Ovary (tissue), 3 donors: ENCODE measurements at regions not wholly inside any gene's neighbourhood (a gene's known extent, or its start where the extent isn't known, plus 50 kb on each side); places are given as distances from the start of the nearest gene placed in this dataset.

Experiments used
- EP300 ChIP-seq: sonication (generic); formaldehyde crosslinking; IDR thresholded peaks from one replicate; pipeline ENCODE4 v1.6.1; 2017; ENCODE audit warnings: antibody characterized with exemption
- TF ChIP-seq, protein P1 (sequence below), 3 donors: fragments of 450-650 bp in 2 of 3; fragments of 200-600 bp in 1 of 3; IDR thresholded peaks; one replicate each; pipeline versions ENCODE4 v1.5.1 to v1.8.0; 2016 to 2022; ENCODE audit warnings: antibody characterized with exemption in 3 of 3, mild to moderate bottlenecking in 1 of 3
- donor health status: DM: no; HTN: no; CAD: no.

DNA sequence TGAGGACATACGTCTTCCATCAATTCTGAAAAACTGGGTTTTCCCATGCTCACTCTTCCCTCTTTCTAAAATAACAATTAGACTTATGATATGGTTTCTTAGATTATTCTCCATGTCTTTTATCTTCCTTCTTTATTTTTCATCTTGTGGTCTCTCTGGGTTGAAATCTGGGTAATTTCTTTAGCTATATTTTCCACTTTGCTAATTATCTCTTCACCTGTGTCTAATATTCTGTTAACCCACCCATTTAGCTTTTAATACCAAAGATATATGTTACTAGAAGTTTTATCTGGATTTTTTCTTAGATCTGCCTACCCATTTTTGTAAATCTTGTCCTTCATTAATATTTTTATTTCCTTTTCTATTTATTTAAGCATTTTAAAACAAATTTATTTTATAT is 121.8 kb downstream of the TENT5A start:
- TF ChIP-seq, protein P1, sequence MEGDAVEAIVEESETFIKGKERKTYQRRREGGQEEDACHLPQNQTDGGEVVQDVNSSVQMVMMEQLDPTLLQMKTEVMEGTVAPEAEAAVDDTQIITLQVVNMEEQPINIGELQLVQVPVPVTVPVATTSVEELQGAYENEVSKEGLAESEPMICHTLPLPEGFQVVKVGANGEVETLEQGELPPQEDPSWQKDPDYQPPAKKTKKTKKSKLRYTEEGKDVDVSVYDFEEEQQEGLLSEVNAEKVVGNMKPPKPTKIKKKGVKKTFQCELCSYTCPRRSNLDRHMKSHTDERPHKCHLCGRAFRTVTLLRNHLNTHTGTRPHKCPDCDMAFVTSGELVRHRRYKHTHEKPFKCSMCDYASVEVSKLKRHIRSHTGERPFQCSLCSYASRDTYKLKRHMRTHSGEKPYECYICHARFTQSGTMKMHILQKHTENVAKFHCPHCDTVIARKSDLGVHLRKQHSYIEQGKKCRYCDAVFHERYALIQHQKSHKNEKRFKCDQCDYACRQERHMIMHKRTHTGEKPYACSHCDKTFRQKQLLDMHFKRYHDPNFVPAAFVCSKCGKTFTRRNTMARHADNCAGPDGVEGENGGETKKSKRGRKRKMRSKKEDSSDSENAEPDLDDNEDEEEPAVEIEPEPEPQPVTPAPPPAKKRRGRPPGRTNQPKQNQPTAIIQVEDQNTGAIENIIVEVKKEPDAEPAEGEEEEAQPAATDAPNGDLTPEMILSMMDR (IDR thresholded peaks at IDR 0.05), result no peak
- TF ChIP-seq EP300, result no peak
